ACC112 (cell line): ENCODE measurements at regions not wholly inside any gene's neighbourhood (a gene's known extent, or its start where the extent isn't known, plus 50 kb on each side); places are given as distances from the start of the nearest gene placed in this dataset.

Source experiments
- H2AFZ ChIP-seq: fragments of 200-600 bp; sonication (generic); one replicate; pipeline ENCODE4 v1.6.0; 2017; ENCODE audit warnings: antibody characterized with exemption, low read length; ENCODE audit not compliant: unreplicated experiment
- H3K27ac ChIP-seq: fragments of 200-600 bp; sonication (generic); 2 replicates; pipeline ENCODE4 v1.5.1; 2014; ENCODE audit warnings: low read depth, mild to moderate bottlenecking, antibody characterized with exemption, low read length, moderate library complexity
- H3K27me3 ChIP-seq: fragments of 200-600 bp; sonication (generic); 2 replicates; pipeline ENCODE4 v1.6.1; 2014; ENCODE audit warnings: mild to moderate bottlenecking, antibody characterized with exemption, low read length, moderate library complexity, mixed read lengths; ENCODE audit not compliant: insufficient read depth
- H3K36me3 ChIP-seq: fragments of 200-600 bp; sonication (generic); 2 replicates; pipeline ENCODE4 v1.6.1; 2016; ENCODE audit warnings: mild to moderate bottlenecking, antibody characterized with exemption, low read length, moderate library complexity, mixed read lengths; ENCODE audit not compliant: insufficient read depth
- H3K4me1 ChIP-seq: fragments of 200-600 bp; sonication (generic); one replicate; pipeline ENCODE4 v1.6.1; 2016; ENCODE audit warnings: low read length, mixed read lengths; ENCODE audit not compliant: insufficient read depth, unreplicated experiment, control insufficient read depth
- H3K4me3 ChIP-seq: fragments of 200-600 bp; sonication (generic); 2 replicates; pipeline ENCODE4 v1.5.1; 2014; ENCODE audit warnings: mild to moderate bottlenecking, low read depth, low read length
- H3K79me2 ChIP-seq: fragments of 200-600 bp; sonication (generic); one replicate; pipeline ENCODE4 v1.6.0; 2016; ENCODE audit warnings: low read length; ENCODE audit not compliant: control insufficient read depth, unreplicated experiment, insufficient read depth

DNA sequence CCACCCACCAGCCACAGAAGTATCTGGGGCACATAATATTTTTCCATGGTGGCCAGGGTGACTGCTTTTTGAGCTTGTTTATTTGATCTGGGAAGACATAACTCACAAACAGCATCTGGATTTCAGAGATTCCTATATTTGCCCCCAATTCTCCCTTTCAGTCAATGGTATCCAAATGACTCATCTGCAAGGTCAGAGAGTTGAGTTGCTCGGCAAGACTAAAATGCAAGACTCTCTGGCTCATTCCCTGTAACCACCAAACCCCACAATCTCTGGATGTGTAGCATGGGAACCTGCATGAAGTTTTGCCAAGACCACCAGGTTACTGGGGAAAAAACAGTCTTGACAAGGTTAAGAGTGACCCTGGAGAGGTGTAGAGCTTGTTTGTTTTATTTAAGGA lies 174.9 kb upstream of the FAR2 start:
- Histone ChIP-seq H3K27ac (no peak overlapping the region), H3K4me3 (no peak overlapping the region), H3K79me2 (no peaks in the 10 kb centered on the region), H2AFZ (no peak overlapping the region), H3K36me3 (no peaks in the 10 kb centered on the region), H3K27me3 (no peaks in the 10 kb centered on the region), H3K4me1 (no peaks in the 10 kb centered on the region)

DNA sequence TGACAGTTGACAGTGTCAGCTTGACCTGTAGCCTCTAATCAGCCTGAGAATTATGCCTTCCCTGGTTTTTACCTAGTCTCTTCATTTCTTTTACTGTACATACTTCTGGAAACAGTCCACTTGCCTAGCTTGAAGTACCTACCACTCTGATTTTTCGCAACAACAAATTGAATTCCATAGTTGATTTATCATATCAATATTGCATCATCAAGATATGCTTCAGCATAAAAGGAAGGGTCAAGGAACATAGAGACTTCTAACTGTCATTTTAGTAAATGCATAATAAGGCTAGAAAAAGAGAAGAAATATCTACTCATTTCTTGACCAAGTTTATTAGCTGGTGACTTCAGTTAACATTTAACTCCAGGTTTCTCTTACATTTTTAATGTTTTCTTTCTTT lies 174.2 kb upstream of the FAR2 start:
- no peaks in the 10 kb centered on the region for H3K36me3 ChIP-seq
- H3K27ac ChIP-seq: no peak overlapping the region
- no peaks in the 10 kb centered on the region for H3K4me1 ChIP-seq
- H3K27me3 ChIP-seq: no peaks in the 10 kb centered on the region
- H3K4me3 ChIP-seq: no peak overlapping the region
- no peak overlapping the region for H2AFZ ChIP-seq
- H3K79me2 ChIP-seq: no peaks in the 10 kb centered on the region

DNA sequence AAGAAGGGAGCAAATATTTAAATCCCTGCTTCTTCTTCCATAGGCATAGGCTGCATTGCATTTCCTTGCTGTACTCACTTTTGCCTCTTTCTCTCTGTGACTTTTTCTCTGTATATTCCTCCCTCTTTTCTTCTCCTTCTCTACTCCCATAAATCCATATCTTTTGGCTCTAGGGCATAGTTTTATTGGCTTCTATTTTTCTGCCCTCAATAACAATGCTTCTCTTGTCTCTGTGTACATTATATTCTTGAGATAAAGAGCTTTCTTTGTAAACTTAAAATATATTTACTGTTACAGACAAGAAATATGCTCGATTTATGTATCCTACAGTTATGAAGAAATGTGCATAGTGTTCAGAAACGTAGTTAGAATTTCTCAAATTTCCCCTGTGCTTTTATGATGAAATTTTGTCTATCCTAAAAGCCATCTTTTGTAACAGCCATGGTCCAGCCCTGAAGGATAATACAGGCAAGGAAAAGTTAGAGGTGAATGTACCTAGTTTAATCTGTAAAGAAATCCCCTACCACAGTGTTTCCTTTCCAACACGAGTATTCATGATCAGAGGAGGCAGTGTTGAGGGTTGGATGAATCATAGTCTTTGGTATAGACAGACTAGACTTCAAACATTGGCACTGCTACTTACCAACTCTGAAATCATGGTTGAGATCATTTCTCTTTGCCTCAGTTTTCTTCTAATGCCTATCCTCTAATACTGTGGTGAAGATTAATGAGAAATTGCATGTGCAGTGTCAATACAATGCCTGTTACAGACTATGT lies 173.3 kb upstream of the FAR2 start:
- Histone ChIP-seq H3K4me1 (no peaks in the 10 kb centered on the region), H3K4me3 (no peak overlapping the region), H3K79me2 (no peaks in the 10 kb centered on the region), H3K27me3 (no peaks in the 10 kb centered on the region), H3K27ac (no peak overlapping the region), H3K36me3 (no peaks in the 10 kb centered on the region), H2AFZ (no peak overlapping the region)

DNA sequence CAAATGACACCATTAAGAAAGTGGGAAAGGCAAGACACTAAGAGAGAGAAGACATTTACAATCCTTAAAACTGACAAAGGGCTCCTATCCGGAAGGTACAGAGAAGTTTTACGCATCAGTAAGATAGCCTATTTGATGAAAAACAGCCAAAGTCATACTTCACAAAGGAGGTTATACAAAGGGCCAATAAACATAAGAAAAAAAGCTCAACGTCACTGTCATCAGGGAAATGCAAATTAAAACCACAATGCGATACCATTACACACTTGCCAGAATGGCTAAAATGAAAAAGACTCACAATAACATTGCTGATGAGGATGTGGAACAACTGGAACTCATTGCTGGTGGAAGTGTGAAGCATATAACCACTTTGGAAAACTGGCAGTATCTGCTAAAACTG lies 168.6 kb upstream of the FAR2 start:
- no peaks in the 10 kb centered on the region for H3K36me3 ChIP-seq
- H3K27me3 ChIP-seq: no peaks in the 10 kb centered on the region
- no peaks in the 10 kb centered on the region for H3K79me2 ChIP-seq
- H3K27ac ChIP-seq: no peak overlapping the region
- H2AFZ ChIP-seq: no peak overlapping the region
- no peak overlapping the region for H3K4me3 ChIP-seq
- H3K4me1 ChIP-seq: no peaks in the 10 kb centered on the region

DNA sequence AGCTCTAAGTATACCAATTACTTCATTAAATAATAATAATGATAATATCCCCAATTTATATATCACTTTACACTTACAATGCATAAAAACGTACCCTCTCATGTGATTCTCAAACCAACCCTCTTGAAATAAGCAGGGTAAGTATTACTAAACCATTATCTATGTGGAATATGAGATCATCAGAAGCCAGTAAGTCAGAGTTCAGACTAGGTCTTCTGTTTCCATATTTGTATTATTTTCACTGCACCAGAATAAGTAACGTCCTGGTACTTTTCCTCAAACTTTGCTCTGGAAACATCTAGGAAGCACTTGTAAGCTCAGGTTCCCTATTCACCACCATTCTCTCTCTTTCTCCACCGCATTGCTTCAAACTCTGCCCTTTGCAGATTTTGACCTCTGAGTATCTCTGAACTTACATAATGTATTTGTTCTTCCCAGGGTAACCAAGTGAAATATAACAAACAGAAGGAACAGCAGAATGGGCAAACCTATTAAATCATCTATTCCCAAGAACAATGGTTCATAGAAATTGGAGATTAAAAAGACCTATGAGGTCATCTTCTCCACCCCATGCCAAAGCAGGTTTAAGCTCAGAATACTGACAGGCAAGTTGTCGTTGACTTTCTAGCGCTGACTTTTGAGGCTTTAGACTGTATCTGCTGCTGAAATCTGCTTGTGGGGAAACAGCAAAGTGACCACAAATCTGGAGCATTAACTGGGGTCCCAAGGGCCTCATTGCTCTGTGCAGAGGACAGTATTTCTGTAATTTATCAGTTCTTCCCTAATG lies 161.3 kb upstream of the FAR2 start:
- H3K36me3 ChIP-seq: no peaks in the 10 kb centered on the region
- no peak overlapping the region for H3K4me3 ChIP-seq
- H3K4me1 ChIP-seq: no peaks in the 10 kb centered on the region
- no peak overlapping the region for H3K27ac ChIP-seq
- no peak overlapping the region for H2AFZ ChIP-seq
- H3K27me3 ChIP-seq: no peaks in the 10 kb centered on the region
- no peaks in the 10 kb centered on the region for H3K79me2 ChIP-seq

DNA sequence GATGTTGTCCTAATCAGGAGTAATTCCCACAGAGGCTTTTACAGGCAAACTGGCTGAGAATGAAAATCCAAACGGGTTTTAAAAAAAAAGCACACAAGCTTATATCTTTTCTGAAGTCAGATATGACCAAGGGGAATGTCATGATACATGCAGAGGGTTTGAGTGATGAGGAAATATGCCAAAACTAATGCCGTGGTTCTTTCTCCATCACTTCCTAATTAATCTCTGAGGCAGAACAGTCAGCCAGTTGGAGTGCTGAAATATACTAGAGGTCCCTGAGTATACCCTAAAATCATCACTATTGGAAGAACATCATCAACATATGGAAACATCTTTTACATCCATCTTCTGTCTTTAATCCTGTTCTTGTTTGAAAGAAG lies 160.8 kb upstream of the FAR2 start:
- no peak overlapping the region for H2AFZ ChIP-seq
- H3K4me3 ChIP-seq: no peak overlapping the region
- H3K79me2 ChIP-seq: no peaks in the 10 kb centered on the region
- H3K27me3 ChIP-seq: no peaks in the 10 kb centered on the region
- no peak overlapping the region for H3K27ac ChIP-seq
- no peaks in the 10 kb centered on the region for H3K36me3 ChIP-seq
- no peaks in the 10 kb centered on the region for H3K4me1 ChIP-seq

DNA sequence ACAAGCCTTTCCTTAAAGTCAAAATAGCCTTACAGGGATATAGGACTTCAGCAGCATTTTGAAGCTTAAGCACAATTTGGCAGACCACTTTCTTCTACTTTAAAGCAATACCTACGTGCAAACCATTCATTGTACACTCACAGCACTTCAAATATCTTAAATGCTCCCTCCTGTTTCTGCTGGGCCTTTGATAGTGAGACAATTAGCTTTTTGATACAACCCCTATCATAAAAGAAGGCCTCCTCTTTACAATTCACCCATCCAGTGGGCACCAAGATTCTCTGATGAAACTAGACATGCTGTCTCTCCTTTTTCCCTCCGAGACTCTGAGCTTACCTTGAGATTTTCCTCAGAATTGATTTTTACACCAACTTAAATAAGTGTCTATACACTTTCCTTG lies 157.5 kb upstream of the FAR2 start:
- Histone ChIP-seq H3K4me1 (no peaks in the 10 kb centered on the region), H3K27ac (no peak overlapping the region), H3K36me3 (no peaks in the 10 kb centered on the region), H3K27me3 (no peaks in the 10 kb centered on the region), H2AFZ (no peak overlapping the region), H3K4me3 (no peak overlapping the region), H3K79me2 (no peaks in the 10 kb centered on the region)

DNA sequence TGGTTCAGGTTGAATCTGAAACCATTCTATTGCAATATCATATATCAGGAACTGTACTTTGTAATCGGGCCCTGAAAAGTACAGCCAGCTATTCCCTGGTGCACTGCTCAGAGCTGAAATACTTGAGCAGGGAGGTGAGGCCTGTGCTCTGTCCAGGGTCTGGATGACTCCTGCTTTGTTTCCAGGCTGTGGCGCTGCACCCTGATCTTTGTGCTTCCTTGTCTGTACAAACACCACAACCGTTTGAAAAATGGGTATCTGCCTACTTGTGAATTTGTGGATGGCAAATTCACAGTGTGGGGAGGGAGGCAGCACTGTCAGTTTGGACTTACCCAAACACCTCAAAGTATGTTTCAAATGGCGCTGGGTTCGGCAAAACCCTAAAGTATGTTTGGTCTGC lies 155.4 kb upstream of the FAR2 start:
- H3K4me3 ChIP-seq: no peak overlapping the region
- no peaks in the 10 kb centered on the region for H3K79me2 ChIP-seq
- H3K36me3 ChIP-seq: no peaks in the 10 kb centered on the region
- no peak overlapping the region for H3K27ac ChIP-seq
- no peaks in the 10 kb centered on the region for H3K27me3 ChIP-seq
- H3K4me1 ChIP-seq: peaks cover 4% of the 10 kb centered on the region
- no peak overlapping the region for H2AFZ ChIP-seq

DNA sequence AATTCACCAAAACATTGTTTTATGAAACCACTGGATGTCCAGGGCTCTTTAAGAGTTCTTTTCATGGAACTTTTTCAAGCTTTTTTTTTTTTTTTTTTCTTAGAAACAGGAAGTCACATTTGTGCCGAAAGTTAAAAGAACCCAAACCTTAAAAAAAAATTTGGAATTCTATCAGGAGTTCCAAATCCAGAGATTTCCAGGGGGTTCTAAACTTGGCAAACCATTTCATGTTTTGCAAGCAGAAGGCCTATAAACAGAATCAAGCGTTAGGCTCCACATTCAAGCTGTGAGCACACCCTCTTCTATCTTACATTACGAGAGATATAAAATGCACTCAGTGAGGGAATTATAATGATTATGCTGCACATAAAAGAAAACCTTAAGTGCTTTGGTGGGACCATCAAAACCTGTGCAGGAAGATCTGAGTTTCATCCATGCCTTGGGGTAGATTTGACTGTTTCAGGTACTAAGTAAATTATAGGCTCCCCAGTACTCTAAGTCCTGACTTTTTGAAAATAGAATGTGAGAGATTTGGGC lies 154.8 kb upstream of the FAR2 start:
- H3K27ac ChIP-seq: no peak overlapping the region
- H3K36me3 ChIP-seq: no peaks in the 10 kb centered on the region
- no peaks in the 10 kb centered on the region for H3K79me2 ChIP-seq
- H2AFZ ChIP-seq: no peak overlapping the region
- peaks cover 9% of the 10 kb centered on the region for H3K4me1 ChIP-seq
- no peak overlapping the region for H3K4me3 ChIP-seq
- no peaks in the 10 kb centered on the region for H3K27me3 ChIP-seq

DNA sequence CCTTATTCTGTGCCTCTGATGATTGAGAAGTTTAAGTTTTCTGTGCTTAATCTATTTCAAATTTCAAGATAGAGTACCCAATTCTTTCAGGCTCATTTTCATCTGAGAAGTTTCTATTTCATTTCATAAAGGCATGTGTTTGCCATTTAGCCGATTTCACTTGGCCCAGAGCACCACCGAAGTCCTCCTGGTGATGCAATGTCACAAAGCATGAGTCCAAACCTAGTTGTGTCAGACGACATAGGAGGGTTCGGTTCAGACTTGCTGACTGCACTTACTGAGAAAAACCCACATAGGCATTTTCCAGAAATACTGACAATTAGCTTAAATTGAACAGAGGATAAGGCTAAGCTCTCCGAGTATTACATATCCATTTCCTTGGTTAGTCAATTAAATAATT lies 152.4 kb upstream of the FAR2 start:
- Histone ChIP-seq H2AFZ (peak overlapping the region; percentile 33), H3K27me3 (no peaks in the 10 kb centered on the region), H3K4me1 (peaks cover 11% of the 10 kb centered on the region), H3K4me3 (no peak overlapping the region), H3K36me3 (no peaks in the 10 kb centered on the region), H3K27ac (no peak overlapping the region), H3K79me2 (no peaks in the 10 kb centered on the region)

DNA sequence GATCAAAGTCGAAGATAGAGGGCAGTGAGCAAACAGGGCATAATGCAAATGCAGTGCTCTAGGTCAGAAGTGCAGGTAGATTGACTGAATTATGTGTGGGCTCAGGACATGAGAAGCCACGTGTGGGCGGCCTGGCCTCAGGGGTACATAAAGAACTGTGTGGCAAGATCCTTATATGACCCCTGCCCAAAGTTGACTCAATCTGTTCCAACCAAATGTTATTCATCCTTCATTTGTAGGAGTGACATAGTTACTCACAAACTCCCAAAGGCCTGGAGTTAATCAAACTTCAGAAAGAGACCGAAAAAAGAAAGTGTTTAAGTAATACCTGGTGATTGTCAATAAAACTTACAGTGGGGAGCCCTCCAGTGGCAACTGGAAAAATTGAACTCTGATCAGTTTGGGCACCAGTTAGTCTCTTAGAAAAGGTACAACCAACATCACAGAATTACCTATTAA lies 150.4 kb upstream of the FAR2 start:
- no peaks in the 10 kb centered on the region for H3K36me3 ChIP-seq
- no peaks in the 10 kb centered on the region for H3K27me3 ChIP-seq
- H3K4me1 ChIP-seq: peaks cover 11% of the 10 kb centered on the region
- H3K27ac ChIP-seq: no peak overlapping the region; the same call in 1 of the 2 replicates
- H3K4me3 ChIP-seq: no peak overlapping the region
- H2AFZ ChIP-seq: peak overlapping the region; percentile 34
- no peaks in the 10 kb centered on the region for H3K79me2 ChIP-seq
